ENCODE measurements at regions not wholly inside any gene's neighbourhood (a gene's known extent, or its start where the extent isn't known, plus 50 kb on each side); places are given as distances from the start of the nearest gene placed in this dataset.

DNA sequence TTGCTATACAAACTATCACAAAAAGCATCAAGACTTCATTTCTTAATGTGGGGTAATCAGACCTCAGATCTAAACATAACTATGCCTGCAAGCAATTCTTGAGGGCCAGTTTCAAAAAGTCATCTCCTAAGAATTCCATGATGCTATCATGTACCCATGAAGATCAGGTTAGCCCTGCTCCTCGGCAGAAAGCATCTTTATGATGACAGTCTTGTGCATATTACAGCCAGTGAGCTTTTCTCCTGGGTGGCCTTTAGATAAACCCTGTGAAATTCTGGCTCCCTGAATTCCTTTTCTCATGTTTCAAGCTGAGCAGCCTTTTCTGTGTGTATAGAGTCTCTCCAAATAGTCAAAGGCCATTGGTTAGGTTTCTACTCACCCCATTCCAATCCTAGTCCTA lies 201.9 kb upstream of the MCTP2 start:
- Mint-ChIP-seq H3K27me3 (ENCODE audit: low read depth) (no peaks in the 10 kb centered on the region), H3K4me1 (no peaks in the 10 kb centered on the region), H3K9me3 (no peaks in the 10 kb centered on the region), H3K36me3 (no peaks in the 10 kb centered on the region), H3K27ac (no peak overlapping the region), H3K4me3 (no peak overlapping the region)
- no peak for TF ChIP-seq CBFB (CRISPR knock-in tag; IDR thresholded peaks at IDR 0.05; ENCODE audit: low read depth)
- TF ChIP-seq, protein P1, sequence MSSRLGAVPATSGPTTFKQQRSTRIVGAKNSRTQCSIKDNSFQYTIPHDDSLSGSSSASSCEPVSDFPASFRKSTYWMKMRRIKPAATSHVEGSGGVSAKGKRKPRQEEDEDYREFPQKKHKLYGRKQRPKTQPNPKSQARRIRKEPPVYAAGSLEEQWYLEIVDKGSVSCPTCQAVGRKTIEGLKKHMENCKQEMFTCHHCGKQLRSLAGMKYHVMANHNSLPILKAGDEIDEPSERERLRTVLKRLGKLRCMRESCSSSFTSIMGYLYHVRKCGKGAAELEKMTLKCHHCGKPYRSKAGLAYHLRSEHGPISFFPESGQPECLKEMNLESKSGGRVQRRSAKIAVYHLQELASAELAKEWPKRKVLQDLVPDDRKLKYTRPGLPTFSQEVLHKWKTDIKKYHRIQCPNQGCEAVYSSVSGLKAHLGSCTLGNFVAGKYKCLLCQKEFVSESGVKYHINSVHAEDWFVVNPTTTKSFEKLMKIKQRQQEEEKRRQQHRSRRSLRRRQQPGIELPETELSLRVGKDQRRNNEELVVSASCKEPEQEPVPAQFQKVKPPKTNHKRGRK (CRISPR knock-in tag; IDR thresholded peaks at IDR 0.05; ENCODE audit: borderline replicate concordance), result no peak
- no peak for TF ChIP-seq KAT7 (CRISPR knock-in tag; IDR thresholded peaks at IDR 0.05; ENCODE audit: borderline replicate concordance)
- no peak for TF ChIP-seq NFE2L1 (CRISPR knock-in tag; IDR thresholded peaks at IDR 0.05)
- TF ChIP-seq ZNF532 (CRISPR knock-in tag; IDR thresholded peaks at IDR 0.05; ENCODE audit: borderline replicate concordance), result no peak
- TF ChIP-seq, protein P2, sequence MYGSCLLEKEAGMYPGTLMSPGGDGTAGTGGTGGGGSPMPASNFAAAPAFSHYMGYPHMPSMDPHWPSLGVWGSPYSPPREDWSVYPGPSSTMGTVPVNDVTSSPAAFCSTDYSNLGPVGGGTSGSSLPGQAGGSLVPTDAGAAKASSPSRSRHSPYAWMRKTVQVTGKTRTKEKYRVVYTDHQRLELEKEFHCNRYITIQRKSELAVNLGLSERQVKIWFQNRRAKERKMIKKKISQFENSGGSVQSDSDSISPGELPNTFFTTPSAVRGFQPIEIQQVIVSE (CRISPR knock-in tag; IDR thresholded peaks at IDR 0.05; ENCODE audit: borderline replicate concordance), result no peak
- TF ChIP-seq NR2C2 (CRISPR knock-in tag; IDR thresholded peaks at IDR 0.05), result no peak
- no peak for TF ChIP-seq USF1 (CRISPR knock-in tag; IDR thresholded peaks at IDR 0.05)
- POLR2A ChIA-PET, result no interaction called here
- no peak for DNase-seq (ENCODE audit: low spot score)
- CTCF ChIA-PET, result interaction anchor here (1.0 to 1.6 kb wide), 1 partner anchor 90 kb away, joined by 3 to 4 read pairs; no protein-coding TSS in a partner anchor
- no peak for ATAC-seq

DNA sequence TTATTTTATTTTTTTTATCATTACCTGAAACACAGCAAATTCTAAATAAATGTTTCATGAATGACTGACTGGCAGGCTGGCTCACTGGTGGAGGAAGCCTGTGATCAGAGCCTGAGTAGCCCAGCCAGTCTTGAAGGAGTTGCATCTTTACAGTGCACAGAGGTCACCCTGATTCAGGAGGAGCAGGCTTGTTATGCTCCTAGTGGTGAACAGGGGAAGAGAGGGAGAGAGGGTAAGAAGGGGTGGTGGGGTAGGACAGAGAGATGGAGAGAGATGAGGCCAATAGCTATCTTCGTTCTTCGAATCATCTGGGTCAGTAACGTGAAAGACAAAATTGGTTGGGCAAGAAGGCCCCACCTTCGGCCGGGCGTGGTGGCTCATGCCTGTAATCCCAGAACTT lies 202.6 kb upstream of the MCTP2 start:
- H3K4me1 Mint-ChIP-seq, result no peaks in the 10 kb centered on the region
- H3K36me3 Mint-ChIP-seq, result no peaks in the 10 kb centered on the region
- DNase-seq (ENCODE audit: low spot score) (no peak), ATAC-seq (peak; percentile 94)
- ChIA-PET CTCF (interaction anchor here (1.0 kb wide), 1 partner anchor 91 kb away, joined by 4 read pairs; no protein-coding TSS in a partner anchor), POLR2A (no interaction called here)
- H3K9me3 Mint-ChIP-seq, result no peaks in the 10 kb centered on the region
- H3K4me3 Mint-ChIP-seq, result no peak overlapping the region
- TF ChIP-seq GRHL2 (CRISPR knock-in tag; IDR thresholded peaks at IDR 0.05; ENCODE audit: insufficient replicate concordance, severe bottlenecking) (no peak), RORB (CRISPR knock-in tag; IDR thresholded peaks at IDR 0.05) (no peak), ZBTB21 (CRISPR knock-in tag; IDR thresholded peaks at IDR 0.05; ENCODE audit: borderline replicate concordance) (no peak), ATF1 (CRISPR knock-in tag; IDR thresholded peaks at IDR 0.05) (no peak), FOXK1 (CRISPR knock-in tag; IDR thresholded peaks at IDR 0.05) (no peak), ZNF263 (CRISPR knock-in tag; IDR thresholded peaks at IDR 0.05; ENCODE audit: low read depth) (no peak), SP1 (CRISPR knock-in tag; conservative IDR thresholded peaks at IDR 0.05) (no peak), NR2C2 (CRISPR knock-in tag; IDR thresholded peaks at IDR 0.05) (no peak), TP53 (CRISPR knock-in tag; IDR thresholded peaks at IDR 0.05) (no peak), ZNF121 (CRISPR knock-in tag; IDR thresholded peaks at IDR 0.05) (no peak), KAT7 (CRISPR knock-in tag; IDR thresholded peaks at IDR 0.05; ENCODE audit: borderline replicate concordance) (no peak), FOXJ3 (CRISPR knock-in tag; IDR thresholded peaks at IDR 0.05; ENCODE audit: borderline replicate concordance) (no peak)
- TF ChIP-seq, protein P3, sequence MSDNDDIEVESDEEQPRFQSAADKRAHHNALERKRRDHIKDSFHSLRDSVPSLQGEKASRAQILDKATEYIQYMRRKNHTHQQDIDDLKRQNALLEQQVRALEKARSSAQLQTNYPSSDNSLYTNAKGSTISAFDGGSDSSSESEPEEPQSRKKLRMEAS (CRISPR knock-in tag; IDR thresholded peaks at IDR 0.05), result no peak
- TF ChIP-seq, protein P4, sequence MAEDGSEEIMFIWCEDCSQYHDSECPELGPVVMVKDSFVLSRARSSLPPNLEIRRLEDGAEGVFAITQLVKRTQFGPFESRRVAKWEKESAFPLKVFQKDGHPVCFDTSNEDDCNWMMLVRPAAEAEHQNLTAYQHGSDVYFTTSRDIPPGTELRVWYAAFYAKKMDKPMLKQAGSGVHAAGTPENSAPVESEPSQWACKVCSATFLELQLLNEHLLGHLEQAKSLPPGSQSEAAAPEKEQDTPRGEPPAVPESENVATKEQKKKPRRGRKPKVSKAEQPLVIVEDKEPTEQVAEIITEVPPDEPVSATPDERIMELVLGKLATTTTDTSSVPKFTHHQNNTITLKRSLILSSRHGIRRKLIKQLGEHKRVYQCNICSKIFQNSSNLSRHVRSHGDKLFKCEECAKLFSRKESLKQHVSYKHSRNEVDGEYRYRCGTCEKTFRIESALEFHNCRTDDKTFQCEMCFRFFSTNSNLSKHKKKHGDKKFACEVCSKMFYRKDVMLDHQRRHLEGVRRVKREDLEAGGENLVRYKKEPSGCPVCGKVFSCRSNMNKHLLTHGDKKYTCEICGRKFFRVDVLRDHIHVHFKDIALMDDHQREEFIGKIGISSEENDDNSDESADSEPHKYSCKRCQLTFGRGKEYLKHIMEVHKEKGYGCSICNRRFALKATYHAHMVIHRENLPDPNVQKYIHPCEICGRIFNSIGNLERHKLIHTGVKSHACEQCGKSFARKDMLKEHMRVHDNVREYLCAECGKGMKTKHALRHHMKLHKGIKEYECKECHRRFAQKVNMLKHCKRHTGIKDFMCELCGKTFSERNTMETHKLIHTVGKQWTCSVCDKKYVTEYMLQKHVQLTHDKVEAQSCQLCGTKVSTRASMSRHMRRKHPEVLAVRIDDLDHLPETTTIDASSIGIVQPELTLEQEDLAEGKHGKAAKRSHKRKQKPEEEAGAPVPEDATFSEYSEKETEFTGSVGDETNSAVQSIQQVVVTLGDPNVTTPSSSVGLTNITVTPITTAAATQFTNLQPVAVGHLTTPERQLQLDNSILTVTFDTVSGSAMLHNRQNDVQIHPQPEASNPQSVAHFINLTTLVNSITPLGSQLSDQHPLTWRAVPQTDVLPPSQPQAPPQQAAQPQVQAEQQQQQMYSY (CRISPR knock-in tag; IDR thresholded peaks at IDR 0.05), result no peak
- TF ChIP-seq, protein P5, sequence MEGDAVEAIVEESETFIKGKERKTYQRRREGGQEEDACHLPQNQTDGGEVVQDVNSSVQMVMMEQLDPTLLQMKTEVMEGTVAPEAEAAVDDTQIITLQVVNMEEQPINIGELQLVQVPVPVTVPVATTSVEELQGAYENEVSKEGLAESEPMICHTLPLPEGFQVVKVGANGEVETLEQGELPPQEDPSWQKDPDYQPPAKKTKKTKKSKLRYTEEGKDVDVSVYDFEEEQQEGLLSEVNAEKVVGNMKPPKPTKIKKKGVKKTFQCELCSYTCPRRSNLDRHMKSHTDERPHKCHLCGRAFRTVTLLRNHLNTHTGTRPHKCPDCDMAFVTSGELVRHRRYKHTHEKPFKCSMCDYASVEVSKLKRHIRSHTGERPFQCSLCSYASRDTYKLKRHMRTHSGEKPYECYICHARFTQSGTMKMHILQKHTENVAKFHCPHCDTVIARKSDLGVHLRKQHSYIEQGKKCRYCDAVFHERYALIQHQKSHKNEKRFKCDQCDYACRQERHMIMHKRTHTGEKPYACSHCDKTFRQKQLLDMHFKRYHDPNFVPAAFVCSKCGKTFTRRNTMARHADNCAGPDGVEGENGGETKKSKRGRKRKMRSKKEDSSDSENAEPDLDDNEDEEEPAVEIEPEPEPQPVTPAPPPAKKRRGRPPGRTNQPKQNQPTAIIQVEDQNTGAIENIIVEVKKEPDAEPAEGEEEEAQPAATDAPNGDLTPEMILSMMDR (IDR thresholded peaks at IDR 0.05), result no peak
- TF ChIP-seq, protein P6, sequence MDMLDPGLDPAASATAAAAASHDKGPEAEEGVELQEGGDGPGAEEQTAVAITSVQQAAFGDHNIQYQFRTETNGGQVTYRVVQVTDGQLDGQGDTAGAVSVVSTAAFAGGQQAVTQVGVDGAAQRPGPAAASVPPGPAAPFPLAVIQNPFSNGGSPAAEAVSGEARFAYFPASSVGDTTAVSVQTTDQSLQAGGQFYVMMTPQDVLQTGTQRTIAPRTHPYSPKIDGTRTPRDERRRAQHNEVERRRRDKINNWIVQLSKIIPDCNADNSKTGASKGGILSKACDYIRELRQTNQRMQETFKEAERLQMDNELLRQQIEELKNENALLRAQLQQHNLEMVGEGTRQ (CRISPR knock-in tag; IDR thresholded peaks at IDR 0.05), result no peak
- H3K27ac Mint-ChIP-seq, result no peak overlapping the region
- H3K27me3 Mint-ChIP-seq (ENCODE audit: low read depth), result no peaks in the 10 kb centered on the region
